HEK293 (cell line): ENCODE measurements at regions not wholly inside any gene's neighbourhood (a gene's known extent, or its start where the extent isn't known, plus 50 kb on each side); places are given as distances from the start of the nearest gene placed in this dataset.

ENCODE experiments used
- CTCF ChIA-PET: fragments of 350-600 bp; formaldehyde crosslinking; extraction: SDS; loops from one replicate; lab custom pipeline; 2021; ENCODE audit warnings: antibody characterized with exemption; lab: Yijun Ruan, JAX
- POLR2A ChIA-PET: fragments of 300-600 bp; formaldehyde crosslinking; extraction: SDS; loops from one replicate; lab custom pipeline; 2020; ENCODE audit warnings: antibody characterized with exemption, inconsistent platforms; lab: Yijun Ruan, JAX
- H3K27ac ChIP-seq: fragments of 200-500 bp; sonication (Bioruptor generic); 2 replicates; pipeline ENCODE4 v1.5.1; 2014; ENCODE audit warnings: low read depth, low read length, control low read depth, inconsistent platforms; ENCODE audit errors: extremely low read depth
- H3K36me3 ChIP-seq, 2 experiments: fragments of 200-500 bp in 1 of 2; sonication (Bioruptor generic) in 1 of 2; 1 replicate in 1 of 2; 2 replicates in 1 of 2; pipeline ENCODE4 v1.5.1; 2014 to 2017; ENCODE audit warnings: inconsistent platforms in 2 of 2, low read length in 2 of 2; ENCODE audit not compliant: control insufficient read depth in 2 of 2, insufficient read depth in 1 of 2
- H3K4me1 ChIP-seq: fragments of 200-500 bp; sonication (Bioruptor generic); 2 replicates; pipeline ENCODE4 v1.5.1; 2014; ENCODE audit warnings: mild to moderate bottlenecking, low read length, inconsistent platforms; ENCODE audit not compliant: control insufficient read depth, insufficient read depth
- H3K4me3 ChIP-seq: 2 replicates; pipeline ENCODE4 v1.5.1; 2011; ENCODE audit warnings: low read depth, mild to moderate bottlenecking, control low read depth, low read length, moderate library complexity
- H3K9me3 ChIP-seq: fragments of 200-500 bp; sonication (Bioruptor generic); 2 replicates; pipeline ENCODE4 v1.5.1; 2014; ENCODE audit warnings: low read depth, low read length, inconsistent platforms; ENCODE audit not compliant: control insufficient read depth, insufficient read depth
- EGR2 ChIP-seq: fragments of 450-650 bp; formaldehyde crosslinking; IDR thresholded peaks from 2 replicates; pipeline ENCODE4 v1.5.1; 2016; ENCODE audit warnings: low read depth, missing biosample characterization, missing genetic modification characterization
- GFI1B ChIP-seq: fragments of 450-650 bp; formaldehyde crosslinking; IDR thresholded peaks from 2 replicates; pipeline ENCODE4 v1.5.1; 2016; ENCODE audit warnings: missing biosample characterization, missing genetic modification characterization
- KLF9 ChIP-seq: fragments of 450-650 bp; formaldehyde crosslinking; IDR thresholded peaks from 2 replicates; pipeline ENCODE4 v1.5.1; 2016; ENCODE audit warnings: missing biosample characterization, missing genetic modification characterization, low read depth
- SETDB1 ChIP-seq: IDR thresholded peaks from one replicate; pipeline ENCODE4 v1.6.1; 2017; ENCODE audit warnings: mild to moderate bottlenecking, low read length, moderate library complexity, mixed read lengths; ENCODE audit not compliant: insufficient read length
- ZFP3 ChIP-seq: fragments of 450-650 bp; formaldehyde crosslinking; IDR thresholded peaks from 2 replicates; pipeline ENCODE4 v1.5.1; 2016; ENCODE audit warnings: low read depth, missing biosample characterization, missing genetic modification characterization
- ZNF211 ChIP-seq: fragments of 450-650 bp; formaldehyde crosslinking; IDR thresholded peaks from 2 replicates; pipeline ENCODE4 v1.5.1; 2016; ENCODE audit warnings: low read depth, missing biosample characterization, missing genetic modification characterization
- ZNF354C ChIP-seq: fragments of 450-650 bp; formaldehyde crosslinking; IDR thresholded peaks from 2 replicates; pipeline ENCODE4 v1.5.1; 2016; ENCODE audit warnings: missing biosample characterization, missing genetic modification characterization, low read depth, borderline replicate concordance
- ZNF416 ChIP-seq: fragments of 450-650 bp; formaldehyde crosslinking; IDR thresholded peaks from 2 replicates; pipeline ENCODE4 v1.5.1; 2016; ENCODE audit warnings: missing biosample characterization, missing genetic modification characterization
- ZNF433 ChIP-seq: fragments of 450-650 bp; formaldehyde crosslinking; IDR thresholded peaks from 2 replicates; pipeline ENCODE4 v1.5.1; 2016; ENCODE audit warnings: missing biosample characterization, missing genetic modification characterization, low read depth
- ZNF544 ChIP-seq: fragments of 450-650 bp; formaldehyde crosslinking; IDR thresholded peaks from 2 replicates; pipeline ENCODE4 v1.5.0; 2017; ENCODE audit warnings: missing biosample characterization, missing genetic modification characterization
- ZNF548 ChIP-seq: fragments of 450-650 bp; formaldehyde crosslinking; IDR thresholded peaks from 2 replicates; pipeline ENCODE4 v1.5.1; 2016; ENCODE audit warnings: missing biosample characterization, missing genetic modification characterization
- ZNF596 ChIP-seq: fragments of 450-650 bp; IDR thresholded peaks from 2 replicates; pipeline ENCODE4 v1.5.0; 2018; ENCODE audit warnings: missing biosample characterization, mild to moderate bottlenecking, missing genetic modification characterization, moderate library complexity
- ZNF629 ChIP-seq: fragments of 450-650 bp; formaldehyde crosslinking; IDR thresholded peaks from 2 replicates; pipeline ENCODE4 v1.5.1; 2017; ENCODE audit warnings: missing biosample characterization, missing genetic modification characterization
- ZNF701 ChIP-seq: fragments of 450-650 bp; formaldehyde crosslinking; IDR thresholded peaks from 2 replicates; pipeline ENCODE4 v1.5.1; 2016; ENCODE audit warnings: missing biosample characterization, missing genetic modification characterization
- ZNF791 ChIP-seq: fragments of 450-650 bp; formaldehyde crosslinking; IDR thresholded peaks from 2 replicates; pipeline ENCODE4 v1.5.1; 2016; ENCODE audit warnings: missing biosample characterization, missing genetic modification characterization
- ZNF843 ChIP-seq: fragments of 450-650 bp; formaldehyde crosslinking; IDR thresholded peaks from 2 replicates; pipeline ENCODE4 v1.5.1; 2016; ENCODE audit warnings: missing biosample characterization, missing genetic modification characterization
- TF ChIP-seq, protein P1 (sequence below): fragments of 450-650 bp; formaldehyde crosslinking; IDR thresholded peaks from 2 replicates; pipeline ENCODE4 v1.5.1; 2017; ENCODE audit warnings: missing biosample characterization, mild to moderate bottlenecking, missing genetic modification characterization, moderate library complexity
- TF ChIP-seq, protein P2 (sequence below): fragments of 450-650 bp; formaldehyde crosslinking; IDR thresholded peaks from 2 replicates; pipeline ENCODE4 v1.5.1; 2016; ENCODE audit warnings: missing biosample characterization, missing genetic modification characterization
- TF ChIP-seq, protein P3 (sequence below): fragments of 450-650 bp; formaldehyde crosslinking; IDR thresholded peaks from 2 replicates; pipeline ENCODE4 v1.5.1; 2017; ENCODE audit warnings: missing biosample characterization, missing genetic modification characterization
- TF ChIP-seq, protein P4 (sequence below): fragments of 450-650 bp; formaldehyde crosslinking; conservative IDR thresholded peaks from 2 replicates; pipeline ENCODE4 v1.5.1; 2016; ENCODE audit warnings: low read depth, missing biosample characterization, missing genetic modification characterization

DNA sequence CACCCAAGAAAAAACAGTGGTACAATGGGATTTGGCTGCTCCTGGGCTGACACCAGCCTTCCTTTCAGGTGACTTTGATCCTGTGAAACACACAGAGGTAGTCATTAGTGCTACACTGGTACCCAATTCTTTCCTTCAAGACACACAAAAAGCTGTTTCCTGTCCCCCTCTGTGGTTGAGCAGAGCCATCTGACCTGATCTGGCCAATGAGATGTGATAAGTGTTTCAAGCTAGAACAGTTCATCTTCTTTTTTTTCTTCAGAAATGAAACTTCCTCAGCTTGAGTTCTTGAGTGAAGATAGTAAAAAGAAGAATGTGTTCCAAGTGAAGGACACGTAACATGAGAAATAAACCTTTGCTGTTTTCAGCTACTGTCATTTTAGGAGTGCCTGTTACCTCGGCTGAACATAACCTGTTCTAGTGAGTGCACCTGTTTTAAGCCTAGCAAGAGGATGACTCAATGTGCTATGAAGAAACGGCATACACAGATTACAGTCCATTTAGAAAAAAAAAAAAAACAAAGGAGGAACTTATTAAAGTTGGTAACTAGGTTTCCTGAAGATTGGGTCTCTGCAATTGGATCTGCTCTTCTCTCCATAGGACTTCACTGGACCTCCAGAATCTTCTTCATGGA, 287.8 kb downstream of the GAS1 start (continued):
- TF ChIP-seq, protein P1, sequence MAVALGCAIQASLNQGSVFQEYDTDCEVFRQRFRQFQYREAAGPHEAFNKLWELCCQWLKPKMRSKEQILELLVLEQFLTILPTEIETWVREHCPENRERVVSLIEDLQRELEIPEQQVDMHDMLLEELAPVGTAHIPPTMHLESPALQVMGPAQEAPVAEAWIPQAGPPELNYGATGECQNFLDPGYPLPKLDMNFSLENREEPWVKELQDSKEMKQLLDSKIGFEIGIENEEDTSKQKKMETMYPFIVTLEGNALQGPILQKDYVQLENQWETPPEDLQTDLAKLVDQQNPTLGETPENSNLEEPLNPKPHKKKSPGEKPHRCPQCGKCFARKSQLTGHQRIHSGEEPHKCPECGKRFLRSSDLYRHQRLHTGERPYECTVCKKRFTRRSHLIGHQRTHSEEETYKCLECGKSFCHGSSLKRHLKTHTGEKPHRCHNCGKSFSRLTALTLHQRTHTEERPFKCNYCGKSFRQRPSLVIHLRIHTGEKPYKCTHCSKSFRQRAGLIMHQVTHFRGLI (tag by site-specific recombination) = no peak

DNA sequence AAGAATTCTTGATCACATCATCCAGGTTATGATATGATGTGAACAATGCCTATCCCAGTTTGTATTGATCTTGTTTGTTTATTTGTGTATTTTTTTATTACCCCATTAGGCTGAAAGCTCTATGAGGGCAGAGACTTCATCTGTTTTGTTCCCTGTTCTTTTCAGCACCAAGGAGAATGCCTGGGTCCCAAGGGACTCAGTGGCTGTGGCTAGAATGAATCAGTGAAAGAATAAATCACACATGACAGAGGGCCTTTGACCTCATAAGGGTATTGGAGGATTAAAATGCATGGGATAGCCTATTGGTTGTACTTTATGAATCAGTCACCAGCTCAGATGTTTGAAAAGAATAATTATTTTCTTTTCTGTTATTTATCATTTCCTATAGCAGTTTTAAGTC, 292.2 kb downstream of the GAS1 start:
- no peak overlapping the region for H3K27ac ChIP-seq
- H3K36me3 ChIP-seq = no peaks in the 10 kb centered on the region
- CTCF ChIA-PET = interaction anchor here (0.6 to 1.4 kb wide), 3 partner anchors 12 to 670 kb away, joined by 3 to 4 read pairs (median 4); no protein-coding TSS in a partner anchor
- no peak overlapping the region for H3K4me3 ChIP-seq
- POLR2A ChIA-PET = no interaction called here
- TF ChIP-seq GFI1B (tag by site-specific recombination) (no peak), ZFP3 (tag by site-specific recombination) (no peak), ZNF416 (tag by site-specific recombination) (no peak)
- TF ChIP-seq, protein P2, sequence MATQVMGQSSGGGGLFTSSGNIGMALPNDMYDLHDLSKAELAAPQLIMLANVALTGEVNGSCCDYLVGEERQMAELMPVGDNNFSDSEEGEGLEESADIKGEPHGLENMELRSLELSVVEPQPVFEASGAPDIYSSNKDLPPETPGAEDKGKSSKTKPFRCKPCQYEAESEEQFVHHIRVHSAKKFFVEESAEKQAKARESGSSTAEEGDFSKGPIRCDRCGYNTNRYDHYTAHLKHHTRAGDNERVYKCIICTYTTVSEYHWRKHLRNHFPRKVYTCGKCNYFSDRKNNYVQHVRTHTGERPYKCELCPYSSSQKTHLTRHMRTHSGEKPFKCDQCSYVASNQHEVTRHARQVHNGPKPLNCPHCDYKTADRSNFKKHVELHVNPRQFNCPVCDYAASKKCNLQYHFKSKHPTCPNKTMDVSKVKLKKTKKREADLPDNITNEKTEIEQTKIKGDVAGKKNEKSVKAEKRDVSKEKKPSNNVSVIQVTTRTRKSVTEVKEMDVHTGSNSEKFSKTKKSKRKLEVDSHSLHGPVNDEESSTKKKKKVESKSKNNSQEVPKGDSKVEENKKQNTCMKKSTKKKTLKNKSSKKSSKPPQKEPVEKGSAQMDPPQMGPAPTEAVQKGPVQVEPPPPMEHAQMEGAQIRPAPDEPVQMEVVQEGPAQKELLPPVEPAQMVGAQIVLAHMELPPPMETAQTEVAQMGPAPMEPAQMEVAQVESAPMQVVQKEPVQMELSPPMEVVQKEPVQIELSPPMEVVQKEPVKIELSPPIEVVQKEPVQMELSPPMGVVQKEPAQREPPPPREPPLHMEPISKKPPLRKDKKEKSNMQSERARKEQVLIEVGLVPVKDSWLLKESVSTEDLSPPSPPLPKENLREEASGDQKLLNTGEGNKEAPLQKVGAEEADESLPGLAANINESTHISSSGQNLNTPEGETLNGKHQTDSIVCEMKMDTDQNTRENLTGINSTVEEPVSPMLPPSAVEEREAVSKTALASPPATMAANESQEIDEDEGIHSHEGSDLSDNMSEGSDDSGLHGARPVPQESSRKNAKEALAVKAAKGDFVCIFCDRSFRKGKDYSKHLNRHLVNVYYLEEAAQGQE = peak; percentile 87
- no peaks in the 10 kb centered on the region for H3K9me3 ChIP-seq
- no peaks in the 10 kb centered on the region for H3K4me1 ChIP-seq

DNA sequence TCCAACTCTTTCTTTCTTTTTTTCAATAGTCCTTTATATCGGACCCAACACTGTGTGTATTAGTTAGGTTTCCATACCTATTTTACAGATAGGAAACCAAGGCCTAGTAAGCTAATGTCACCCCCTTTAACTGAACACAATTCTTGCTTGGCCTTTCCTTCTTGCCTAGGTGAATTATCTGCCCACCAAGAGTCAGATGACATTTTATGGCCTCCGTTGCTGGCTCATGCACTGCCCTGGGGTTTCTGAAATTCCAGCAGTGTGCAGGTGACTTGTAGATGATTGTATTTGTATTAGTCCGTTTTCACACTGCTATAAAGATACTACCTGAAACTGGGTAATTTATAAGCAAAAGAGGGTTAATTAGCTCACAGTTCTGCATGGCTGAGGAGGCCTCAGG, 293.8 kb downstream of the GAS1 start:
- Histone ChIP-seq H3K4me3 (no peak overlapping the region), H3K4me1 (no peaks in the 10 kb centered on the region), H3K36me3 (no peaks in the 10 kb centered on the region), H3K9me3 (no peaks in the 10 kb centered on the region), H3K27ac (no peak overlapping the region)
- CTCF ChIA-PET = interaction anchor here (1.4 kb wide), 1 partner anchor 672 kb away, joined by 4 read pairs; no protein-coding TSS in a partner anchor
- TF ChIP-seq EGR2 (tag by site-specific recombination) = no peak
- peak; percentile 17 for TF ChIP-seq SETDB1
- POLR2A ChIA-PET = no interaction called here

DNA sequence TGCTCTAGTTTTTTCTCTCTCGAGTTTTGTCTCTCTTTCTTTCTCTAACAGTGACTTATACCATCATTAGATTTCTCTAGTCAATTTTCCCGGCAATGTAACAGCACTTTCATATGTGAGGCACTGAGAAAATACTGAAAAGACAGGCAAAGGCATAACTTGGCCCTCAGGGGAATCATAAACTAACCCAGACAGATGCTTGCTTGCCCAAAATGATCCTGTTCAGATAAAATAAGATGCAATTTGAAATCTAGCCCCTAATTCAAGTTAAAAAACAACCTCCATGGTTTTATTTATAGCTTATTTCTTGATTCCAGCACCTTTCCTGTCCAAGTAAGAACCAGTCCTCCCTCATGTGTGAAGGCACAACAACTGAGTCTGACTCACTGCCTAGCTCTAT, 294.6 kb downstream of the GAS1 start:
- Histone ChIP-seq H3K9me3 (no peaks in the 10 kb centered on the region), H3K27ac (no peak overlapping the region), H3K36me3 (no peaks in the 10 kb centered on the region), H3K4me1 (no peaks in the 10 kb centered on the region), H3K4me3 (no peak overlapping the region)
- ChIA-PET POLR2A (no interaction called here), CTCF (no interaction called here)
- TF ChIP-seq ZNF433 (tag by site-specific recombination) (no peak), ZNF701 (no peak), ZNF548 (tag by site-specific recombination) (no peak), ZNF596 (tag by site-specific recombination) (no peak), ZNF629 (tag by site-specific recombination) (no peak), ZNF843 (no peak), ZNF211 (tag by site-specific recombination) (no peak), ZNF354C (tag by site-specific recombination) (no peak), ZNF544 (tag by site-specific recombination) (no peak), ZNF791 (tag by site-specific recombination) (no peak), KLF9 (tag by site-specific recombination) (no peak)
- TF ChIP-seq, protein P3, sequence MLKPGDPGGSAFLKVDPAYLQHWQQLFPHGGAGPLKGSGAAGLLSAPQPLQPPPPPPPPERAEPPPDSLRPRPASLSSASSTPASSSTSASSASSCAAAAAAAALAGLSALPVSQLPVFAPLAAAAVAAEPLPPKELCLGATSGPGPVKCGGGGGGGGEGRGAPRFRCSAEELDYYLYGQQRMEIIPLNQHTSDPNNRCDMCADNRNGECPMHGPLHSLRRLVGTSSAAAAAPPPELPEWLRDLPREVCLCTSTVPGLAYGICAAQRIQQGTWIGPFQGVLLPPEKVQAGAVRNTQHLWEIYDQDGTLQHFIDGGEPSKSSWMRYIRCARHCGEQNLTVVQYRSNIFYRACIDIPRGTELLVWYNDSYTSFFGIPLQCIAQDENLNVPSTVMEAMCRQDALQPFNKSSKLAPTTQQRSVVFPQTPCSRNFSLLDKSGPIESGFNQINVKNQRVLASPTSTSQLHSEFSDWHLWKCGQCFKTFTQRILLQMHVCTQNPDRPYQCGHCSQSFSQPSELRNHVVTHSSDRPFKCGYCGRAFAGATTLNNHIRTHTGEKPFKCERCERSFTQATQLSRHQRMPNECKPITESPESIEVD (tag by site-specific recombination) = no peak
- TF ChIP-seq, protein P4, sequence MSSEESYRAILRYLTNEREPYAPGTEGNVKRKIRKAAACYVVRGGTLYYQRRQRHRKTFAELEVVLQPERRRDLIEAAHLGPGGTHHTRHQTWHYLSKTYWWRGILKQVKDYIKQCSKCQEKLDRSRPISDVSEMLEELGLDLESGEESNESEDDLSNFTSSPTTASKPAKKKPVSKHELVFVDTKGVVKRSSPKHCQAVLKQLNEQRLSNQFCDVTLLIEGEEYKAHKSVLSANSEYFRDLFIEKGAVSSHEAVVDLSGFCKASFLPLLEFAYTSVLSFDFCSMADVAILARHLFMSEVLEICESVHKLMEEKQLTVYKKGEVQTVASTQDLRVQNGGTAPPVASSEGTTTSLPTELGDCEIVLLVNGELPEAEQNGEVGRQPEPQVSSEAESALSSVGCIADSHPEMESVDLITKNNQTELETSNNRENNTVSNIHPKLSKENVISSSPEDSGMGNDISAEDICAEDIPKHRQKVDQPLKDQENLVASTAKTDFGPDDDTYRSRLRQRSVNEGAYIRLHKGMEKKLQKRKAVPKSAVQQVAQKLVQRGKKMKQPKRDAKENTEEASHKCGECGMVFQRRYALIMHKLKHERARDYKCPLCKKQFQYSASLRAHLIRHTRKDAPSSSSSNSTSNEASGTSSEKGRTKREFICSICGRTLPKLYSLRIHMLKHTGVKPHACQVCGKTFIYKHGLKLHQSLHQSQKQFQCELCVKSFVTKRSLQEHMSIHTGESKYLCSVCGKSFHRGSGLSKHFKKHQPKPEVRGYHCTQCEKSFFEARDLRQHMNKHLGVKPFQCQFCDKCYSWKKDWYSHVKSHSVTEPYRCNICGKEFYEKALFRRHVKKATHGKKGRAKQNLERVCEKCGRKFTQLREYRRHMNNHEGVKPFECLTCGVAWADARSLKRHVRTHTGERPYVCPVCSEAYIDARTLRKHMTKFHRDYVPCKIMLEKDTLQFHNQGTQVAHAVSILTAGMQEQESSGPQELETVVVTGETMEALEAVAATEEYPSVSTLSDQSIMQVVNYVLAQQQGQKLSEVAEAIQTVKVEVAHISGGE (tag by site-specific recombination) = no peak
